Renal cortical epithelial cell (primary cell): ENCODE measurements at regions not wholly inside any gene's neighbourhood (a gene's known extent, or its start where the extent isn't known, plus 50 kb on each side); places are given as distances from the start of the nearest gene placed in this dataset.
"Not testable (repeated sequence)": the region's sequence is repeated elsewhere in the genome, so short reads cannot be mapped to it uniquely, and the experiment has no call there.

Experiments
- DNase-seq: peaks from one replicate; pipeline ENCODE4 v3.0.0-alpha.2; 2011; ENCODE audit warnings: low read depth

GRCh38 chr1:232313876-232314275, 316.1 kb downstream of the SIPA1L2 start:
- DNase-seq, result not testable (repeated sequence)

GRCh38 chr1:232310541-232310940, 319.4 kb downstream of the SIPA1L2 start:
- no peak for DNase-seq

GRCh38 chr1:232308616-232309015, 321.3 kb downstream of the SIPA1L2 start:
- DNase-seq, result no peak

- no peak for DNase-seq
These were observed 322.5 kb downstream of the SIPA1L2 start for GRCh38 chr1:232307296-232308017.

GRCh38 chr1:232306269-232306961, 323.5 kb downstream of the SIPA1L2 start:
- no peak for DNase-seq

GRCh38 chr1:232305050-232305449, 324.9 kb downstream of the SIPA1L2 start:
- no peak for DNase-seq

GRCh38 chr1:232303222-232303620, 326.7 kb downstream of the SIPA1L2 start:
- DNase-seq, result no peak

- no peak for DNase-seq
These were observed 327.3 kb downstream of the SIPA1L2 start for GRCh38 chr1:232302376-232303221.

GRCh38 chr1:232301246-232301645, 328.7 kb downstream of the SIPA1L2 start:
- no peak for DNase-seq

GRCh38 chr1:232300466-232300865, 329.5 kb downstream of the SIPA1L2 start:
- DNase-seq, result no peak

- DNase-seq, result no peak
These were observed 333.5 kb downstream of the SIPA1L2 start for GRCh38 chr1:232296461-232296860.

GRCh38 chr1:232293361-232293760, 336.6 kb downstream of the SIPA1L2 start:
- no peak for DNase-seq

GRCh38 chr1:232292818-232293217, 337.1 kb downstream of the SIPA1L2 start:
- DNase-seq, result no peak

GRCh38 chr1:232292239-232292638, 337.7 kb downstream of the SIPA1L2 start:
- peak; percentile 19 for DNase-seq

GRCh38 chr1:232291681-232292080, 338.3 kb downstream of the SIPA1L2 start:
- no peak for DNase-seq

GRCh38 chr1:232291261-232291660, 338.7 kb downstream of the SIPA1L2 start:
- no peak for DNase-seq

- DNase-seq, result no peak
These were observed 339.4 kb downstream of the SIPA1L2 start for GRCh38 chr1:232290570-232290969.

GRCh38 chr1:232287676-232288569, 342.0 kb downstream of the SIPA1L2 start:
- DNase-seq, result peak; percentile 18

GRCh38 chr1:232285138-232285537, 344.8 kb downstream of the SIPA1L2 start:
- DNase-seq, result no peak

- no peak for DNase-seq
These were observed 346.1 kb downstream of the SIPA1L2 start for GRCh38 chr1:232283864-232284263.

GRCh38 chr1:232282498-232282897, 347.4 kb downstream of the SIPA1L2 start:
- no peak for DNase-seq
